ENCODE measurements at regions not wholly inside any gene's neighbourhood (a gene's known extent, or its start where the extent isn't known, plus 50 kb on each side); places are given as distances from the start of the nearest gene placed in this dataset.

DNA sequence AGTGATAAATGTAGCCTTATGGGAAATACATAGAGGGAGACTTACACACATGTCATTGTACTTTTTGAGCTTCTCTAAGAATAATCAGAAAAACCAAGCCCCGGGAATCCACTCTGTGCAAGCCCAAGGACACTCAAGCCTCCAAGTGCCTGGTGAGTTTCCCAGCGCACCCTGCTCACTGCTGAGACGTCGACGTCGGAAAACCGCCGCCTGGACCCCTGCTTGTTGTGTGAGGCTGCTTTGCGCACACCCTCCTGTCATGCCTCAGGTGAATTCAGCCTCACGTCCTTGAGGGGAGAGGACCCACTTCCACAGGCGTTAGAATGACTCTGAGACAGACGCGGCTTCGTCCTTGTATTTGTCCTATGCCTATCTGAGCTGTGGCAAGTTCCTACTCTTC lies 368.4 kb upstream of the AKR1E2 start:
- no peak for TF ChIP-seq NFIC (IDR thresholded peaks at IDR 0.05)
- no peak for TF ChIP-seq YY1 (IDR thresholded peaks at IDR 0.05; ENCODE audit: low read depth)
- TF ChIP-seq, protein P1, sequence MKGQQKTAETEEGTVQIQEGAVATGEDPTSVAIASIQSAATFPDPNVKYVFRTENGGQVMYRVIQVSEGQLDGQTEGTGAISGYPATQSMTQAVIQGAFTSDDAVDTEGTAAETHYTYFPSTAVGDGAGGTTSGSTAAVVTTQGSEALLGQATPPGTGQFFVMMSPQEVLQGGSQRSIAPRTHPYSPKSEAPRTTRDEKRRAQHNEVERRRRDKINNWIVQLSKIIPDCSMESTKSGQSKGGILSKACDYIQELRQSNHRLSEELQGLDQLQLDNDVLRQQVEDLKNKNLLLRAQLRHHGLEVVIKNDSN (IDR thresholded peaks at IDR 0.05): no peak
- TF ChIP-seq CREB1 (IDR thresholded peaks at IDR 0.05; ENCODE audit: low read depth): no peak
- TF ChIP-seq ZBTB7A (IDR thresholded peaks at IDR 0.05; ENCODE audit: low read depth): no peak
- TF ChIP-seq TAF1 (IDR thresholded peaks at IDR 0.05; ENCODE audit: low read depth): no peak
- no peak for TF ChIP-seq RAD21 (IDR thresholded peaks at IDR 0.05; ENCODE audit: low read depth)
- no peak for TF ChIP-seq EGR1 (IDR thresholded peaks at IDR 0.05)
- TF ChIP-seq CEBPB (IDR thresholded peaks at IDR 0.05): no peak
- TF ChIP-seq, protein P2, sequence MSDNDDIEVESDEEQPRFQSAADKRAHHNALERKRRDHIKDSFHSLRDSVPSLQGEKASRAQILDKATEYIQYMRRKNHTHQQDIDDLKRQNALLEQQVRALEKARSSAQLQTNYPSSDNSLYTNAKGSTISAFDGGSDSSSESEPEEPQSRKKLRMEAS (IDR thresholded peaks at IDR 0.05): no peak
- TF ChIP-seq REST (IDR thresholded peaks at IDR 0.05; ENCODE audit: low read depth): no peak
- no peak for TF ChIP-seq TEAD4 (IDR thresholded peaks at IDR 0.05)
- no peak for TF ChIP-seq EP300 (IDR thresholded peaks at IDR 0.05; ENCODE audit: borderline replicate concordance)
- TF ChIP-seq TCF12 (IDR thresholded peaks at IDR 0.05; ENCODE audit: low read depth): no peak
- TF ChIP-seq FOXM1 (IDR thresholded peaks at IDR 0.05; ENCODE audit: borderline replicate concordance, low read depth): no peak

DNA sequence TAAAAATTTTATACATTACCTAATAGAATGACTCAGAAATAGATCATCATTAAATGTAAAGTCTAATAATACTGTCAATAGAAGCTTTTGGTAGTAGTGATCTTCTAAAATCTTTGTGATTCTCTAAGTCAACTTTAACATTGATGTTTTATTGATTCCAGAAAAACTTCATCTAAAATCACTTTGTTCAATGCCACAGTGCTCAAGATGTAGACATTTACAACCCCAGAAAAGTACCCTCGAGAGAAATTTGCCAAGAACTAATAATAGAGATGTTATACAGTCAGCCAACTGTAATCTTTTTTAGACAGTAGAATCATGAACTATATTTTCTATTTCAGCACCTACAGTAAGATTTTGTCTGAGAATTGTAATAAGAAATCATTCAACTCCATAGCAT lies 369.2 kb upstream of the AKR1E2 start:
- TF ChIP-seq RAD21 (IDR thresholded peaks at IDR 0.05; ENCODE audit: low read depth): no peak
- TF ChIP-seq NFIC (IDR thresholded peaks at IDR 0.05): no peak
- TF ChIP-seq TEAD4 (IDR thresholded peaks at IDR 0.05): no peak
- TF ChIP-seq EGR1 (IDR thresholded peaks at IDR 0.05): no peak
- TF ChIP-seq YY1 (IDR thresholded peaks at IDR 0.05; ENCODE audit: low read depth): no peak
- TF ChIP-seq REST (IDR thresholded peaks at IDR 0.05; ENCODE audit: low read depth): no peak
- no peak for TF ChIP-seq FOXM1 (IDR thresholded peaks at IDR 0.05; ENCODE audit: borderline replicate concordance, low read depth)

DNA sequence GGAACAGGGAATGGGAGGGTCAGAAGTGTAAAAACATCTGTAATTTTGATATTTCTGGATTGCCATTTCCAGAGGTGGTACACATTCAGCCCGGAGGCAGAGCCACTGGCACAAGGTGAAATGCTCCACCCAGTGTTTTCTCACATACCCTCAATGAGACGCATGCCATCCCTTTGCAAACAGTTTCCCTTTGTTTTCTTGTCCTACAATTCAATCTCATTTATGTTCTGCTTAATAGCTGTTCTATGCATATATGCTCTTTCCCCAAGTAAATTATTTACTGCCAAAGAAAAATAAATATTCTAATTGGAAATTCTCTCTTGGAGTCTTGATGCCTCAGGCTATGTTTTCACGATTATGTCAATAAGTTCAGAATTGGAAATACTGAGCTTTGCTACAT lies 369.7 kb upstream of the AKR1E2 start:
- TF ChIP-seq CEBPB (IDR thresholded peaks at IDR 0.05) (no peak), EP300 (IDR thresholded peaks at IDR 0.05; ENCODE audit: borderline replicate concordance) (no peak), REST (IDR thresholded peaks at IDR 0.05; ENCODE audit: low read depth) (no peak), CREB1 (IDR thresholded peaks at IDR 0.05; ENCODE audit: low read depth) (no peak), ZBTB7A (IDR thresholded peaks at IDR 0.05; ENCODE audit: low read depth) (no peak), RAD21 (IDR thresholded peaks at IDR 0.05; ENCODE audit: low read depth) (no peak), EGR1 (IDR thresholded peaks at IDR 0.05) (no peak), YY1 (IDR thresholded peaks at IDR 0.05; ENCODE audit: low read depth) (no peak), TCF12 (IDR thresholded peaks at IDR 0.05; ENCODE audit: low read depth) (no peak), NFIC (IDR thresholded peaks at IDR 0.05) (no peak), TAF1 (IDR thresholded peaks at IDR 0.05; ENCODE audit: low read depth) (no peak), FOXM1 (IDR thresholded peaks at IDR 0.05; ENCODE audit: borderline replicate concordance, low read depth) (no peak), TEAD4 (IDR thresholded peaks at IDR 0.05) (no peak)
- TF ChIP-seq, protein P1 (IDR thresholded peaks at IDR 0.05): no peak
- TF ChIP-seq, protein P2 (IDR thresholded peaks at IDR 0.05): no peak

DNA sequence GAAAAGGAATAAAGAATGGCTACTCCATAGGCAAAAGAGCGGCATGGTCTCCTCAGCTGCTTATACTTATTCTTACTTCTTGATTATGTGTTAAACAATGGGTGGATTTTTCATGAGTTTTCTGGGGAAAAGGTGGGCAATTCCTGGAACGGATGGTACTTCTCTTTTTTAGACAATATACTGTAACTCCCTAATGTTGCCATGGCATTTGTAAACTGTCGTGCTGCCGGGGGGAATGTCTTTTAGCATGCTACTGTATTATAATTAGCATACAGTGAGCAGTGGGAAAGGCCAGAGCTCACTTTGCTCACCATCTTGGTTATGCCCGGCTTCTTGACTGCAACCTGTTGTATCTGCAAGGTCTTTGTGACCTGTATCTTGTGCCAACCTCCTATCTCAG lies 372.1 kb upstream of the AKR1E2 start:
- TF ChIP-seq TAF1 (IDR thresholded peaks at IDR 0.05; ENCODE audit: low read depth) (no peak), RAD21 (IDR thresholded peaks at IDR 0.05; ENCODE audit: low read depth) (no peak), TCF12 (IDR thresholded peaks at IDR 0.05; ENCODE audit: low read depth) (no peak), CEBPB (IDR thresholded peaks at IDR 0.05) (no peak), REST (IDR thresholded peaks at IDR 0.05; ENCODE audit: low read depth) (no peak), CREB1 (IDR thresholded peaks at IDR 0.05; ENCODE audit: low read depth) (no peak), ZBTB7A (IDR thresholded peaks at IDR 0.05; ENCODE audit: low read depth) (no peak), YY1 (IDR thresholded peaks at IDR 0.05; ENCODE audit: low read depth) (no peak), EP300 (IDR thresholded peaks at IDR 0.05; ENCODE audit: borderline replicate concordance) (no peak), FOXM1 (IDR thresholded peaks at IDR 0.05; ENCODE audit: borderline replicate concordance, low read depth) (no peak), NFIC (IDR thresholded peaks at IDR 0.05) (no peak), EGR1 (IDR thresholded peaks at IDR 0.05) (no peak), TEAD4 (IDR thresholded peaks at IDR 0.05) (no peak)
- TF ChIP-seq, protein P1 (IDR thresholded peaks at IDR 0.05): no peak
- TF ChIP-seq, protein P2 (IDR thresholded peaks at IDR 0.05): no peak

All from Ishikawa (cell line).